ENCODE measurements at regions not wholly inside any gene's neighbourhood (a gene's known extent, or its start where the extent isn't known, plus 50 kb on each side); places are given as distances from the start of the nearest gene placed in this dataset.
"Not testable (repeated sequence)": the region's sequence is repeated elsewhere in the genome, so short reads cannot be mapped to it uniquely, and the experiment has no call there.

GRCh38 chr10:94146746-94147145 is 153.0 kb downstream of the PLCE1 start:
- intact Hi-C loops (cut with DNase I; ENCODE audit: low total_unique reads) = no loop called here
- no peak overlapping the region for H3K4me3 ChIP-seq (ENCODE audit: low read depth, poor library complexity, severe bottlenecking)
- DNase-seq (ENCODE audit: low spot score in 2 of 2) = no peak
- no peak for TF ChIP-seq CTCF (IDR thresholded peaks at IDR 0.05)
- TF ChIP-seq POLR2A (IDR thresholded peaks at IDR 0.05) = no peak
- WGBS, 2 donors = 76 to 81% methylated on average over 5 of the region's 5 CpGs

DNA sequence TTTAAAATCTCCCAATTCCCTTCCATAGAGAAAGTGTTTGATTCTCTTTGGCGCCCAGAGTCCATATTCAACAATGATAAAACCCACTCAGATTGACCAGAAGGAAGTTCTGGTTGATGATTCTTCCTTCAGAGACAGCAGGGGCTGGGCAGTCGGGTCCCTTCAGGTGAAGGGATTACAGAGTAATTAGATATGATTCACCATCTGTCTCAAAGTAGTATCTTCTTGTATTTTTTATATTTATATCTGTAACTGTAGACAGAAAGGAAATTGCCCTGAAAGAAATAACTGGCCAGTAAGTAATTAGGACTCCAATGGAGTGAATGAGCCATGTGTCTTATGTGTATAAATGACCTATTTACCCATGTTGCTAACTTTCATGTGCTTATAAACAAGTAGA is 156.0 kb downstream of the PLCE1 start:
- intact Hi-C loops (cut with DNase I; ENCODE audit: low total_unique reads) = no loop called here
- TF ChIP-seq CTCF (IDR thresholded peaks at IDR 0.05) = no peak
- TF ChIP-seq POLR2A (IDR thresholded peaks at IDR 0.05) = no peak
- no peak for DNase-seq (ENCODE audit: low spot score in 2 of 2)
- 91 to 93% methylated on average over 2 of the region's 2 CpGs for WGBS, 2 donors
- no peak overlapping the region for H3K4me3 ChIP-seq (ENCODE audit: low read depth, poor library complexity, severe bottlenecking)

DNA sequence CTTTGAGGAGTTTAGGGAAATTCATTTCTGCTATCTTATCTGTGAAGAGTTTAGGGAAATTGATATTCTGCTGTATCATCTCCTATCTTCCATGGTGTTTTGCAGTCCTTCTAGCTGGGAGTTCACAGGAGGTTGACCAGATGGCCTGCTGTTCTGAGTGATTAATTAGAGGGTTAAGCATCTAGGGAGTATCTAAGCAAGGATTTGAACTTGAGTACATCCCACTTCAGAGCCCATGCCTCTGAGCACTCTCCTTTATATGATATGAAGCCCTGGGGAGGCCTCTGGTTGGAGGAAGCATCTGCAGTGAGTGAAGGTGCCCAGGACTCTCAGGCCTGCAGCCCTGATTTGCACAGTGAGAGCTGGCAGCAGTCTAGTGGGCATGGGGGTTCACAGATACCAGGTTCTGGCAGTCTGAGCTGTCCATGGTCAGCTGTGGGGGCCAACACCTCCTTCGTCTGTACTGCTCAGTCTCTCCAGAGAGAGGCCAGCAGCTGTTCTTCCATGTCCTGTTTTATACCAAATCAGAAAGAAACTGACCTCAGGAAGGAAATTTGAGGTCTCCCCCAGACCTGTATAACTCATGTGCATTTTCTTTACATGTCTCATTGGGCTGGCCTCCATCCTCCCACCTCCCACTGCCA is 156.9 kb downstream of the PLCE1 start:
- 82 to 93% methylated on average over 1 of the region's 1 CpG for WGBS, 2 donors
- intact Hi-C loops (cut with DNase I; ENCODE audit: low total_unique reads) = no loop called here
- no peak for DNase-seq (ENCODE audit: low spot score in 2 of 2)
- no peak overlapping the region for H3K4me3 ChIP-seq (ENCODE audit: low read depth, poor library complexity, severe bottlenecking)
- TF ChIP-seq POLR2A (IDR thresholded peaks at IDR 0.05) (no peak), CTCF (IDR thresholded peaks at IDR 0.05) (no peak)

DNA sequence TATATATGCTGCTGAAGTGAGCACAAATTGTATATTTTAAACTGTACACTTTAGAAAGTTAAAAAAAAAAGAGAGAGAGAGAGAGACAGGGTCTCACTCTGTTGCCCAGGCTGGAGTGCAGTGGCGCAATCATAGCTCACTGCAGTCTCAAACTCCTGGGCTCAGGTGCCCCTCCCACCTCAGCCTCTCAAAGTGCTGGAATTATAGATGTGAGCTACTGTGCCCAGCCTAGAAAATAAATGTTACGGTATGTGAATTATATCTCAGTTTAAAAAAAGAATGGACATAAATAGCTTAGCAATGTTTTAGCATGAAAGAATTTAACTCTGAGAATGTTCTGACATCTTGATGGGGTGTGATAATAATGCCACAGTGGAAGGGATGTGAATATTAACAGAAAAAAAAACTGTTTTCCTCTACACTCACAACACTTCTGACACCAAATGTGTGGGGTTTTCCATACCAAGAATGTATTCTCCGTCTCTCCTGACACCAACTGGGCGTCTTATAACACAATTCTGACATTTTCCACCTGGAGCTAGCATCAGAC is 162.1 kb downstream of the PLCE1 start:
- TF ChIP-seq CTCF (IDR thresholded peaks at IDR 0.05) = no peak
- 89 to 93% methylated on average over 4 of the region's 4 CpGs for WGBS, 2 donors
- H3K4me3 ChIP-seq (ENCODE audit: low read depth, poor library complexity, severe bottlenecking) = no peak overlapping the region

DNA sequence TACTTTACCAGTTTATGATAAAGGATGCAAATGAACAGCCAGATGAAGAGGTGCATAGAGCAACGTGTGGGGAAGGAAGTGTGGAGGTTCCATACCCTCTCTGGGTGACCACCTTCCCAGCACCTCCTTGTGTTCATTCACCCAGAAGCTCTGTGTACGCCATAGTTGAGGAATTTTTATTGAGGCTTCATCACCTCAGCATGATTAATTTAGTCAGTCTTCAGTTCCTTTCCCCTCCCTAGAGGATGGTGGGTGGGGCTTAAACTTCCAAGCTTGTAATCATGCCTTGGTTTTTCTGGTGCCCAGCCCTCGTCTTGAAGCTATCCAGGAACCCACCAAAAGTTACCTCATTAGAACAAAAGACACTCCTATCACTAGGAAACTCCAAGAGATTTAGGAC is 162.7 kb downstream of the PLCE1 start:
- no peak for DNase-seq (ENCODE audit: low spot score in 2 of 2)
- H3K4me3 ChIP-seq (ENCODE audit: low read depth, poor library complexity, severe bottlenecking) = no peak overlapping the region
- TF ChIP-seq CTCF (IDR thresholded peaks at IDR 0.05) (no peak), POLR2A (IDR thresholded peaks at IDR 0.05) (no peak)
- 44 to 57% methylated on average over 3 of the region's 3 CpGs for WGBS, 2 donors
- intact Hi-C loops (cut with DNase I; ENCODE audit: low total_unique reads) = no loop called here

More for the DNA sequence above, 162.1 kb downstream of the PLCE1 start:
- DNase-seq (ENCODE audit: low spot score in 2 of 2) = no peak
- intact Hi-C loops (cut with DNase I; ENCODE audit: low total_unique reads) = no loop called here

DNA sequence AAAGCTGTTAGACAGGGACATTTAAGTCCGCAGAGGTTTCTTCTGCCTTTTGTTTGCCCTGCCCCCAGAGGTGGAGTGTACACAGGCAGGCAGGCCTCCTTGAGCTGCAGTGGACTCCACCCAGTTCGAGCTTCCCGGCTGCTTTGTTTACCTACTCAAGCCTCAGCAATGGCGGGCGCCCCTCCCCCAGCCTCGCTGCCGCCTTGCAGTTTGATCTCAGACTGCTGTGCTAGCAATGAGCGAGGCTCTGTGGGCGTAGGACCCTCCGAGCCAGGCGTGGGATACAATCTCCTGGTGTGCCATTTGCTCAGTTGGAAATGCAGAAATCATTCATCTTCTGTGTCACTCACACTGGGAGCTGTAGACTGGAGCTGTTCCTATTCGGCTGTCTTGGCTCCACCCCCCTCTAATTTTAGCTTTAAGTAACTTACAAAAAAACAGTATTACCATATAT is 171.5 kb downstream of the PLCE1 start:
- WGBS, 2 donors = 91% methylated on average over 11 to 12 of the region's 12 CpGs
- intact Hi-C loops (cut with DNase I; ENCODE audit: low total_unique reads); DNase-seq (ENCODE audit: low spot score in 2 of 2); H3K4me3 ChIP-seq (ENCODE audit: low read depth, poor library complexity, severe bottlenecking): not testable (repeated sequence)
